NT2/D1 (cell line): ENCODE measurements at regions not wholly inside any gene's neighbourhood (a gene's known extent, or its start where the extent isn't known, plus 50 kb on each side); places are given as distances from the start of the nearest gene placed in this dataset.

Experiments
- SUZ12 ChIP-seq: IDR thresholded peaks from 2 replicates; pipeline ENCODE4 v1.6.1; 2011; ENCODE audit not compliant: insufficient read length, insufficient read depth; ENCODE audit errors: extremely low read depth
- YY1 ChIP-seq: IDR thresholded peaks from 2 replicates; pipeline ENCODE4 v1.6.1; 2011; ENCODE audit not compliant: insufficient read length, insufficient read depth

DNA sequence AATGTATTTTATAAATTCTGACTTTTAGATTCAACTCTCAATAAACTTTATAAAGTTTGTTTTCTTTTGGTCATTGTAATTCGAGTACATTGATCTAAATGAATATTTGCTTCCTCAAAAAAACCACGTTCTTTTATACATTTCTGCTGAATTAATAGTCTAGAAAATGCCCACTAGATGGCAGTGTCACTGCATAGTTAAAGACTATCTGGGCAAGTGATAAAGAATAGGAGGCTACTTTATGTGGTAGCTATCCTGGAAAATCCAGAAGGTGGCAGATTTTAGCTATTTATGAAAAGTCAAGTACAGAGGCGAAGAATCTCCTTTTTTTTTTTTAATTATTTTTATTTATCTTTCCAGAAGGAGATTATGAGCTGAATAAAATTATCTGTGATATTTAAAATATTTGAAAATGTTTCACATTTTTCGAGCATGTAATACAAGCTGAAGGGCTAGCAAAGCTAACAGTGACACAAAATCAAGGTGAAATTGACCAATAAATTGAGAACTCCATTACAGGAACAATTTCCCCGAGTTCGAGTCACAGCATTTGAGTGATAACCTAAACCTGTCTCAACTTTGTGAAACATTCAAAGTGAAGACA, 221.8 kb downstream of the OLFM4 start:
- TF ChIP-seq SUZ12, result no peak
- no peak for TF ChIP-seq YY1
